ENCODE measurements at regions not wholly inside any gene's neighbourhood (a gene's known extent, or its start where the extent isn't known, plus 50 kb on each side); places are given as distances from the start of the nearest gene placed in this dataset.

DNA sequence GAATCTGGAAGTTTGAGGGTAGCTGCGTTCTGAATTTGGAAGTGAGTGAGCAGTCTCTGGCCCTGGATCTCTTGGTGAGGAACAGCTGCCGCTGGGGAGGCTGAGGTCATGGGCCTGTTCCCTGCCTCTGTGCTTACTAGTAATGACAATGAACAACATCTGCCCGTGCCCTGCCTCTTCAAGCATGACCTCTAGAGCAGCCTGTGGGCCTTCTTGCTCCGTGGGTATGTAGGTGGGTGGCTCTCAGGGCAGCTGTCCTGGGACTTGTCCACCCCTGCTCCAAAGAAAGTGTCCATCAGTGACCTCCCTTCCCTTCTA is 186.2 kb downstream of the CXCL12 start:
- DNase-seq (ENCODE audit: low read depth): no peak

DNA sequence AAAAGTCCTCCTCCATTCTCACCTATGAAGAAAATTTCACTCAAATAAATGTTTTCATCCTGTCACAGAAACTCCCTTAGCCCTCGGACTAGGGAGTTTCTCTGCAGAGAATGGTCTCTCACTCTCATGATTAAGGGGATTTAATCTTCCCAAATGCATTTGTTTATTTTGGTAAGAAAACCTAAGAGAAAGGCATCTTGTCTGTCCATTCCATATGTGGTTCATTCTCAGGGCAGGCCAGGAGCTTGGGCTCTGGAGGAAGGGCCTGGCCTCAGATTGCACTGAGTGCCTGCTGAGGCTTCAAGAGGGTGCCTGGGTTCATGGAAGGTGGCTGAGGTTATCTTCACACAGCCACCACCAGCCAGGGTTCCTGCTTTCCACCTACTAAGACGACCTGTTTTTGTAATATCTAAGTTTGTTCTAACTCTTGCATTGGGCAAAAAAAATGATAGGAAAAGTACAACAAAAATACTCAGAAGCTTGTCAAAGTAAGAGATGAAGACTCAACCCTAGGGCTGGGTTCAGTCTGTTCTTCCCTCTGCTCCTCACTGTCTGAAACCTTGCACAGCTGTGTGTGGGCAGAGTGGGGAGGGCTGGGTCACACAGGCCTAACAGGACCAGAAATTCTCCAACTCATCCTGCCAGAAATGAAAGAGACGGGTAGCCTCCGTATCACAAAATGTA is 186.7 kb downstream of the CXCL12 start:
- no peak for DNase-seq (ENCODE audit: low read depth)

DNA sequence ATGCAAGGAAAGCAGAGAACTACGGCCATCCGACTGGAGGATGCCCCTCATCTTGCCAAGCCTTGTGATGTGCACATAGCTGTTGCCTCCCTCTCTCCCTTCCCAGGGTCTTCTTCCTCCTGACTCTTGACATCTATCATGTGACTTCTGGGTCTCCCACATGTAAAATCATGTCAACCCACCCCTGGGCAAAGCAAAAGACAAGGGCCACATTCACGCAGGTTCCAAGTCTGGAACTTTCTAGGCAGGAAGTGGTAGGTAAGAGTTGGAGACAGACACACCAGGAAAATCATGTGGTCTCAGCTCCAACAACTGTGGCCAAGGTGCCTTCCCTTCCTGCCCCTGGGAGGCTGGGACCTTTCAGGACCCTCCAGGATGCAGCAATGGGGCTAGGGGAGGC is 187.3 kb downstream of the CXCL12 start:
- no peak for DNase-seq (ENCODE audit: low read depth)

DNA sequence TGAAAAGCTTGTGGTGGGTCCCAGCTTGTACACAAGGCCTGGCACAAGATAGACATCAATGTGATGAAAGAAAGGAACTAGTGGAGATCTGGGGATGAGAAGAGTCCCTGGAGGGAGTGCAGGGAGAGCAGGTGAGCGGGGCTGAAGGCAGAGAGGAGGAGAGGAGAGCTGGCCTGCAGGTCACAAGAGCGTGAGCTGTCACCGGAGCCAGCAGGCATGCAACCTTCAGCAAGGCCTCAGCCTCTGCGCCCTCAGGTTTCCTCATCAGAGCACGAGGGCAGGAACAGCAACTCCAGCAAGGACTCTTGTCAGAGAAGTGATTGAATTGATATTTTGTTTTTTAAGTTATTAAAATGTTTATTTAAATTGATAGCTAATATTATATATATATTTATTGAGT is 188.6 kb downstream of the CXCL12 start:
- DNase-seq (ENCODE audit: low read depth): no peak

DNA sequence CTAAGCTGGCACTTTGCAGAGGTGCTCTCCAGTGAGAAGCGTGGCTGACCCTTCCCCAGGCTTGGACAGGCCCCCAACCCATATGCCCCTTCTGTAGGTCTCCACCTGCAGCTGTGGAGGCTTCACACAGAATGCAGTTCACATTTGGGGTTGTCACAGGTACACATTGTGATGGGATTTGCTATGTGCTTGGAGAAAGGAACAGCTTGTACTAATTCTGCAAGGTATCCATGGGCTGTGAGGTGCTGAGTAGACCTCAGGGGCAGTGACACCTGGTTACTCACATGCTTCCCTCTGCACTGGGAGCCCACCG is 188.9 kb downstream of the CXCL12 start:
- no peak for DNase-seq (ENCODE audit: low read depth)

DNA sequence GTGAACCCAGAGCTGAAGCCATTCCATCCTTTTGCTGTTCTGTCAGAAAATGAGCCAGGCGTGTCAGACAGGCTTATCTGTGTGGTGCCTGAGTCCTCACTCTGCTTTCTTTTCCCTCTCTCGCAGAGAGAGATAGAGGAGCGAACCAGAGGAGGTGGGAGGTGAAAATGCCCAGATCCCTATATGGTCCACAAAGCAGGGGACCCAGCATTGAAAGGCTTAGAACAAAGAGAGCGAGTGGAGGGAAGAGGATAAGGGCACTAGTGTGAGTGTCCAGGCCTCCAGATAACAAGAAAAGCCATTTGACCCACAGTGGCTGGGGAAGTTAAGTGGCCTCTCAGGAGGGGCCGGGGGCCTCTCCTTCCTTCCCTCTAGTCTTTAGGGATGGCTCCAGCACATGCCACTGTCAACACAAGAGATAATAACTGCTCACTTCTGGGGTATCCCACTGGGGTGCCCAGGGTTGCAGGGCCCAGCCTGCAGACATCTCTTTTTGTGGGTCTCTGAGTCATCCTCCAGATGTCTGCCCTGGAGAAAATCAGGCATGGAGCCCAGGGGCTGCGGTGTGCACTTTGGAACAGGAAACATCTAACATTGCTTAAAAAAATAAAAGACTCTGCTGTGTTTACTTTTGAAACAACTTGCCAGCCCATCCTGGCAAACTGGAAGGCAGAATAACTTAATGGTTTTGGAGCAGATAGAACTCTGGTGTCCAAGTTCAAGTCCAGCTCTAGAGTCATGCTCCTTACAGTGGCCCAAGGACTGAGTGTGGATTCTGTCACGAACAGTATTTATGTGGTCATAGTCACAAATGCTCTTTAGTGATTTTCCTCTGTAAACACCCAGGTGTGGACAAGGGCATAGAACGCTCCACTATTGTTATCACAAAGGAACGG is 189.5 kb downstream of the CXCL12 start:
- DNase-seq (ENCODE audit: low read depth): no peak

DNA sequence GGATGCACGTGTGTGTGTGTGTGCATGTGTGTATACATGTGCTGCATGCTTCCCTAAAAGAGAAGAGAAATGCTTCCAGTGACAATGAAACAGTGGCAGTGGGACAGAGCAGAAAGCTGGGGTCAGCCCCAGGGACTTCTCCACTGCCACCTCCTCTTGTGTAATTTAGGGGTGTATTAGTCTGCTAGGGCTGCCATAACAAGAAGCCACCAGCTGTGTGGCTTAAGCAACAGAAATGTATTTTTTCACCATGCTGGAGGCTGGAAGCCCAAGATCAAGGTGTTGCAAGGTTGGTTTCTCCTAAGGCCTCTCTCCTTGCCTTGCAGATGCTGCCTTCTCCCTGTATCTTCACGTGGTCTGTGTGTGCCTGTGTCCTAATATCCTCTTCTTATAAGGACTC is 190.5 kb downstream of the CXCL12 start:
- no peak for DNase-seq (ENCODE audit: low read depth)

DNA sequence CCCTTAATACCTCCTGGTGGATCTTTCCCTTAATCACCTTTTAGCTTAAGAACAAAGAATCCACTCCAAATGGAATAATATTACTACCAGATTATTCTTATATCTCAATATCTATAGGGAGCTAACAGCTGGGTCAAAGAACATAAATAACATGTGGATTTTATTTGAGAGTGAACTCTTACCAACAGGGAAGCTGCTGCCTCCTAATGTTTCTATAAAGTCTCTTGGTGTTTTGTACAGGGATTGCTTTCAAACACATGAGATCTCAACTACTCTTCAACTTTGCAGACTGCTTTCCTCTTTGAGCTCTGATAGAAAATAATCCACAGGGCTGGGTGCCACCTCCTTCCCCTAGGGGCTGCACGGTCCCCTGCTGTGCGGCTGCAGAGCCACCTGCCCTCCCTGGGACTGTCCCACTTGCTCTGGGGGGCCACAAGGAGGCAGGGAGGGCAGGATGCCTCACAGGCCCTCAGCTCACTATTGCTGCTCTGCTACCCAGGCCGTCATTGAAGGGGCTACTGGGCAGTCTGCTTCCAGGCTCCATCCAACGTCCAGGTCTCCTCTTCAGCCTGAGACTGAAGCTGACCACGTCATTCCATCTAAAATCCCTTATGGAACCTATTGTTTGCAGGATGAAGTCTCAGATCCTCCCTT is 191.2 kb downstream of the CXCL12 start:
- no peak for DNase-seq (ENCODE audit: low read depth)

DNA sequence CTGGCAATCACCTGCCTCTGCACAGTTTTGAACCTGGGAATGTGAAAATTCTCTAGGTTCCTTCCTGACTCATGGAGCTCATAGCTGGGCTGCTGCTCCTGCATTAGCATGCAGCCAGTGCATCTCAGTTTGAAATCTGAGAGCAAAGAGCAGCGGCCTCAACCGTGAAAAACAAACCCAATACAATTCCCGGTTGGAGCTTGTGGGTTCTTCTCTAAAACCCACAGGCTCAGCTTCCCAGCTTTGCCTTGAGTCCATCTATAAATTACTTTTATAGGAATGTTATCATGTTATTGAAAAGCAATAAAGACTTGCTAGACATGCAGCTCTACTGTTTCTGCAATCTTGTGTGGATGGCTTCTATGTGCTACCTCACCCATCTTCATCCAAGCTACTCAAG is 191.7 kb downstream of the CXCL12 start:
- DNase-seq (ENCODE audit: low read depth): no peak

DNA sequence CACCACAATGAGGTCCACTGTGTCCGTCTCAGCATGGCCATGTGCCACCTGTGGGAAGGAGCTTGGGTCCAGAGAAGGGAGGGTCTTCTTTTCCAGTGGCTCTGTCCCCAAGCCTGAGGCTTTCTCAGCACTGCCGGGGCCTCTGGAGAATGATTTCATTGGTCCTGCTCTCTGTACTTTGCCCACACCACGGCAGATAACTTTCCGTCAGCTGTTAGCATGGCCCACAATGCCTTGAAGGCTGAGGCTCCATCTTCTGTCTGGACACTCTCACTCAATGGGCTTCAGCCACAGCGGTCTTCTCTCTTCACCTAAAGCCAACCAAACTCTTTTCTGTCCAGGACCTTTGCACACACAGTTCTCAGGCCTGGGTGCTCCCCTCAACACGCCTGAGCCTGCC is 192.5 kb downstream of the CXCL12 start:
- no peak for DNase-seq (ENCODE audit: low read depth)

DNA sequence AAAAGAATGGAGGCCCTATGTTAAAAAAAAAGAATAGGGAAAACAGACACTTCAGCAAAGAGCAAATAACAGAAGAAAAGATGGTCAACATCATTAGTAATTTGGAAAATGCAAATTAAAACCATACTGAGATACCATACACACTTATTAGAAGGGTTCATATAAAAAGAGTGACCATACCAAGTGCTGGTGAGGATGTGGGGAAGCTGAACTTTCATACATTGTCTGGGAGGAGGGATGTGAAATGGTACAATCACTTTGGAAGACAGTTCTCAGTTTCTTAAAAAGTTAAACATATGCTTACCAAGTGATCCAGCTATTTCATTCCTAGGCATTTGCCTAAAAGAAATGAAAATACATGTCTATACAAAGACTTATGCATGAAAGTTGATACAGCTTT is 194.4 kb downstream of the CXCL12 start:
- no peak for DNase-seq (ENCODE audit: low read depth)

DNA sequence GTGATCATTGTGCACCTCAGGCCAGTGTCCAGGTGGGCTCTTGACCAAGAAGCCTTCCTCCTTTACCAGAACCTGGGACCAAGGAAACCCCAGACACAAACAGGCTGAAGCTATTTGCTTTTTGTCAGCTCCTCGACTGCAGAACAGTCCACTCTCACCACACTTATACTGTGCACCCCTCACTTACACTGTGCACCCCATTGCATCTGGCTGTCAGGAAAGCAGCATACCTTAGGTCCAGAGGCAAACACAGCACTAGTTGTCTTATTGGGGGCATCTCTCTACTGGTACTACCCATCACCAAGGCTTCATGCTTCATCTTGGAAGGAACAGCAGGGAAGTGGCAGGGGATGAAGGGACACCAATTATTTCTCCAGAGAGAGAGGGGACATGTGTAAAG is 198.1 kb downstream of the CXCL12 start:
- no peak for DNase-seq (ENCODE audit: low read depth)

DNA sequence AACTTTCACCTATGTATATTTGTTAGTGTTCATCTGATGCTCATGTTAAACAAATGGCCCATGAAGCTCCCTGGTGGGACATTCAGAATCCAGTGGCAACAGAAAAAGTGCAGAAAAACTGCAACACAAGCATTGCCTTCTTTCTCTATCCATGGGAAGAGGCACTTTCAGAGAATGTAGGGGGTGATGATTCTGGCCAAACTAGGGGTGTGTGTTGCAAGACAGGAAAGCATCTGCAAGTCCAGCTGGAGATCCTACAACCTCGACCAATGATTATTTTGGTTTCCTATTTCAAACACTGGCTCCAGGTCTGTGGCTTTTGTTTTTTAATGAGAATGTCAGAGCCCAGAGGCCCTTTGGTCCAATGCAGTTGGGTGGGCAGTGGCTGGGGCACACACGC is 198.7 kb downstream of the CXCL12 start:
- no peak for DNase-seq (ENCODE audit: low read depth)

DNA sequence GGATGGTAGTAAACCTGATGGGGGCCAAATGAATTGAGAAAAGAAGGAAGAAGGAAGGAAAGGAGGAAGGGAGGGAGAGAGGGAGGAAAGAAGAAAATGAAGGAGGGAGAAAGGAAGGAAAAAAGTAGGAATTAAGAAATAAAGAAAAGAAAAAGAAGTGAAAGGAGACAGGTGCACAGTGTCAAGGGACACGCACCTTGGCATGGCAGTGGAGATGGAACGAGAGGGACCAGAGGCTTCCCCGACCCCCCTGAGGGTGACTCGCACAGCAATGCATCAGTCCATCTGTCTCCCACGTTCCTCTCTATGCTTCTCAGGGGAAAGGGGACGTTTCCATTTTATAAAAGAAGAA is 199.6 kb downstream of the CXCL12 start:
- no peak for DNase-seq (ENCODE audit: low read depth)

DNA sequence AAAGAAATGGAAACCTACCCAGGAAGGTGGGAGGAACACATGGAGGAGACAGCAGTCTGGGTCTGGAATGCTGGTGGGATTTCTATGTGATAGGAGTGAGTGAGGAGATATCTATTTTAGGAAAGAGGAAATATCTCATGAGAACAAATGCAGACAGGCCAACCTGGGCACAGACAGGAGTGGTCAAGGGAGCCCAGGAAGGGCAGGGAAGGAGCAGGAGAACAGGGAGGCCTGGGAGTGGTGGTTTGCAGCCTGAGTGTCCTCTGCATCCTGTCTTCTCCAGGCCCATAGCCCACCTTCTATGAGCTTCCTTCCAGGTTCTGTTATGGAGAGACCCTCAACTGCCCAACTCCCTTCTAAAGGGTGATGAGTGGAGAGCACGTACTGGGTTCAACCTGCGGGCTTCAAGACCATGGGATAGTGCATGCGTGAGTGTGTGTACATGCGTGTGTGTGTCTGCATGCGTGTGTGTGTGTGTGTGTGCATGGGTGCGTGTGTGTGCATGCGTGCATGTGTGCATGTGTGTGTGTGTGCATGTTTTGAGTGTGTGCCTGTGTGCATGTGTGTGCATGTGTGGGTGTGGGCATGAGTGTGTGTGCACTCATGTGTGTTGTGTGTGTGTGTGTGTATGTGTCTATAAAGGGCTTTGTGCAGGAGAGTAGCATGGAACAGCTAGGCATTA is 200.1 kb downstream of the CXCL12 start:
- no peak for DNase-seq (ENCODE audit: low read depth)

DNA sequence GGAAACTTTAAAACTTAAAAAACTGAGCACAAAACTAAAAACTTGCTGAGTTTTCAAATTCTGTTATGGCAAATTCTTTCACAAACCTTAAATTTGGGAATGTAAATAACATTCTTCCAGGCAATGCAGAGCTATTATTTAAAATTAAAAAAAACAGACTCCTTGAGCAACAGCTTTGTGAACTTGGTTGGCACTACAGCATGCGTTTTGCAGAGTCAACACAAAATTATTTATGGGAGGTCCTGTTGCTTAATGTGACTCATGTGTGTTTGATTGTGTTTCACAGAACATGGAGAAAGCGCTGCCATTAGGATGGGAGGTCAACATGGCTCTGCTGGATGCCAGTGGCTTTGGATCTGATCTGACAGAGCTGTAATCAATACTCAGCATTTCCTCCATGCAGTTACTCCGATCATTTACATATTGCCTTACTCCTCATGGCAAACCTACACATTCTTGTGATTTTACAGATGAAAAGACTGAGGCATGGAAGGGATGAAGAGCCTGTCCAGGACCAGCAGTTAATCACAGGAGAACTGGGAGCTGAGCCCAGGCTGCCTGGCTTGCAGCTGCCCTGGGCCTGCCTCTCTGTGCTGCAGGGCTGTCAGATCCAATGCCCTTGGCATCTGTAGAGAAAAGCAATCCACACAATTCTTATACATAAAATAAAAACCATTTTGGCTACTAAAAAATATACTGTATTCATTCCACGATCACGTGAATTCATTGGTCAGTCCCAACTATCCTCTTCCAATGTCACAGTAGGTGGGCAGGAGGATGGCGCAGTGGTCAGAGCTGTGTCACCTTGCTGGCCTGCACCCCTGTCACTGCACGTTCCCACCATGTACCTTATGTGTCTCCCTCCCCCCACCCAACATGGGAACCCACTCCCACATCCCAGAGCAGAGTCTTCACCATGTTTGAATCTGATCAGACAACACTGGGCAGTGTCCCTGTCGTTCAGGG is 200.9 kb downstream of the CXCL12 start:
- no peak for DNase-seq (ENCODE audit: low read depth)

DNA sequence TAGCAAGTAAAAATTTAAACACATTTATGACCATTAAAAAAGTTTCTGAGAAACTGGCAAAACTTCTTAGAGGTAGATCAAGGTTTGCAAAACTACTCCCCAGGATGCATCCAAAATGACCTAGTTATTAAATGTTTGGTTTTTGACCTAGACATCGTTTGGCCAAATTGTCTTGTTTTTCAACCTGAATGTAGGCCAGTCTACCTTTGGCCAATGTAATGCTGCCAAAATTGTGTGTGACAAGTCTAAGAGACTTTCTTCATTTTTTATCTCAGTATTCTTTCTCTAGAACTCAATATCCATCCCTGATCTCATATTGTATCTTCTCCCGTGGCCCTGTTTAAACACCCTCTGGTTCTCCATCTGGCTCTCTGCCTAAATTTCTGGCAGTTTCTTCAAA is 202.0 kb downstream of the CXCL12 start:
- DNase-seq (ENCODE audit: low read depth): no peak

DNA sequence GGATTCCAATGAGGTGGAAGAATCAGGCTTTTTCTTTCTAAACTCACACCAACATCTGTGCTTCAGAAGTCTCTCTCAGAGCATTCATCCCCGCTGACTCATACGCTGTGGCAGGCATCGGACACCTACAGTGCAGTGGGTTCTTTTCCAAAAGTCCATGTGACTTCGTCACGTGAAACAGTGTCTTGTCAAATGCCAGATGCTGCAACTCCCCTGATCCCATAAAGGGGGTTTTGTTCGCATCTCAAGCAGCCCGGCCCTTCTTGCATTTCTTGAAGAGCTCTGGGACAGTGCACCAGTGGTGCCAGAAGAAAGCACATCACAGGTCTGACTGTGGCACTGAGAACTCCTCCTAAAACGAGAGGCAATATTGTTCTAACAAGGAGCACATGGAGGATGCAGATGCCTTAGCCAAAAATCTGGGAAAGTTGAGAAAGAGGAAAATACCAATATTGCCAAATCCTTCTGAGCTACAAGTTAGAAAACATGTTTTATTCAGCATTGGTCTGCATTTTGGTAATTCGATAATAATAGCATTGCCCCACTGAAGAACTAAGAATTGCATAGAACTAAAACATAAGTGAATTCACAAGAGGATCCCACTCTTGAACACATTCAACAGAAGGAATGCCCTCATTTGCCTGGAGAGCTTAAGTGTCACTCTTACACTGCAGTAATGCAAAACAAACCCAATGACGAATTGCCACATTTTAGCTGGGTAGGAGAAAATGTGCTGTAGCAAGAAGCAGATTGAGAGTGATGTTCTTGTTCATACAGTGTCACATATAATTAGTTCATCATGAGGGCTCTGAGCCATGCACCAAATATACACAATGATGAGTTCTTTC is 204.4 kb downstream of the CXCL12 start:
- no peak for DNase-seq (ENCODE audit: low read depth)

DNA sequence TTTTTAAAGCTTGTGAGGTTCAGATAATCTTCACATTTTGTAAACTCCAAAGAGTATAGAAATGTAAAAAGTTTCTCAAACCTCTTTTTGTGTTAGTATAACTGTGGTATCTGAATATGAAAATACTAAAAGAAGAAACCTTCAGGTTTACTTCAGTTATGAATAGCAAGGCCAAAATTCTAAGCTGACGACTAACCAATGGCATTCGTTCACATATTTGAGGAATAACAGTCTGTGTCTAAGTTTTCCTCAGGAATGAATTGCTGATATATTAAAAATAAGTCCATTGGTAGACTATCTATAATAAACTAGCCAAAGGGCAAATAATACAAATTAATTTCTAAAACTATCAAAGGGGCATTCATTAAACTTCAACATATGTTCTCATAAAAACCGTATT is 206.0 kb downstream of the CXCL12 start:
- DNase-seq (ENCODE audit: low read depth): no peak

DNA sequence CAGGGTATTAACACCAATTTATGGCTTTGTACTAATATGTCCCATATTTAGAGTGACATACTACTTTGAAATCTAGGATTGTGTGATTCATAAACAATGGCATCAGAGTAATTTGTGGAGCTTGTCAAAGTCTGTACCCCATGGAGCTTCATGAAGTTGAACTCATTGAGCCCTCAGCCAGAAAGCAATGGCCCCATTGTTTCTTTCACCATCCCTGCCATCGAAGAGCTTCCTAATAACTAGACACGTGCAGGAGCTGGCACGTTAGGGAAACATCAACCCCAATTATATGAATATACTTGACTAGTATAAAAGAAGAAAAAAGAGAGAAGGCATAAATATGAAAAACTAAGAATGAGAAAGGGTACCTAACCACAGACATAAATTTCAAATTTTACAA is 206.6 kb downstream of the CXCL12 start:
- DNase-seq (ENCODE audit: low read depth): no peak

DNA sequence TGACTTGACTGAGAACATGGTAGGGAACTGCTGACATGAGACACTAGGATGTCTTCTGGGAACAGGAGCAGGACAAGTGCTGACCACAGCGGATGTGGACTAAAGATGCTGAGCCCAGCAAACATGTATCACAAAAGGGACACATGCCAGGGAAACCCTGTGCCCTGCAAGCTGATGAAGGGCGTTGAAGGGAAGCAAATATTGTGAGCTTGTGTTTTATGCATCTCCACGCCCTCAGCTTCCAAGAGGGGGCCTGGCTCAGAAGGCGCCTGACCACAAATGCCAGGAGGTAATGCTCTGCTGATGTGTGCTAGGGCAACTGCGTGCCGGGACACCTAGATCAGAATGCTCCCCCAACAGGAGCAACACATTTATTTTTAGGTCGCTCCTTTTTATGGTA is 207.3 kb downstream of the CXCL12 start:
- DNase-seq (ENCODE audit: low read depth): no peak
